SH-SY5Y (cell line): ENCODE measurements at regions not wholly inside any gene's neighbourhood (a gene's known extent, or its start where the extent isn't known, plus 50 kb on each side); places are given as distances from the start of the nearest gene placed in this dataset.

Source experiments
- GATA2 ChIP-seq: IDR thresholded peaks from 2 replicates; pipeline ENCODE4 v1.6.1; 2011; ENCODE audit warnings: mild to moderate bottlenecking, low read depth, low read length
- GATA3 ChIP-seq: IDR thresholded peaks from 2 replicates; pipeline ENCODE4 v1.6.1; 2011; ENCODE audit warnings: low read depth, mild to moderate bottlenecking, low read length, moderate library complexity

- TF ChIP-seq GATA3 (no peak), GATA2 (no peak)
These were observed 162.6 kb upstream of the PLEKHA5 start for GRCh38 chr12:18966954-18967353.

- TF ChIP-seq GATA2 (no peak), GATA3 (no peak)
These were observed 161.7 kb upstream of the PLEKHA5 start for GRCh38 chr12:18967814-18968213.

- no peak for TF ChIP-seq GATA2
- no peak for TF ChIP-seq GATA3
These were observed 160.0 kb upstream of the PLEKHA5 start for GRCh38 chr12:18969512-18969911.

GRCh38 chr12:18970603-18971002 lies 158.9 kb upstream of the PLEKHA5 start:
- TF ChIP-seq GATA3 = no peak
- TF ChIP-seq GATA2 = no peak

GRCh38 chr12:18971932-18972331 lies 157.6 kb upstream of the PLEKHA5 start:
- TF ChIP-seq GATA3 = no peak
- TF ChIP-seq GATA2 = no peak

- TF ChIP-seq GATA2 (no peak), GATA3 (no peak)
These were observed 153.6 kb upstream of the PLEKHA5 start for GRCh38 chr12:18975933-18976332.

- TF ChIP-seq GATA2 = no peak
- no peak for TF ChIP-seq GATA3
These were observed 150.0 kb upstream of the PLEKHA5 start for GRCh38 chr12:18979401-18980126.

- no peak for TF ChIP-seq GATA3
- no peak for TF ChIP-seq GATA2
These were observed 147.8 kb upstream of the PLEKHA5 start for GRCh38 chr12:18981732-18982131.

- no peak for TF ChIP-seq GATA3
- TF ChIP-seq GATA2 = no peak
These were observed 147.1 kb upstream of the PLEKHA5 start for GRCh38 chr12:18982226-18982949.

GRCh38 chr12:18983854-18984253 lies 145.7 kb upstream of the PLEKHA5 start:
- TF ChIP-seq GATA3 (no peak), GATA2 (no peak)

GRCh38 chr12:18990856-18991255 lies 138.7 kb upstream of the PLEKHA5 start:
- no peak for TF ChIP-seq GATA3
- TF ChIP-seq GATA2 = no peak

GRCh38 chr12:18992336-18992735 lies 137.2 kb upstream of the PLEKHA5 start:
- no peak for TF ChIP-seq GATA3
- TF ChIP-seq GATA2 = no peak

GRCh38 chr12:18998343-18999261 lies 130.9 kb upstream of the PLEKHA5 start:
- TF ChIP-seq GATA3 = peak; percentile 78
- peak; percentile 81 for TF ChIP-seq GATA2

- TF ChIP-seq GATA3 (no peak), GATA2 (no peak)
These were observed 128.7 kb upstream of the PLEKHA5 start for GRCh38 chr12:19000836-19001235.

GRCh38 chr12:19002216-19002615 lies 127.3 kb upstream of the PLEKHA5 start:
- TF ChIP-seq GATA2 (no peak), GATA3 (no peak)
